ENCODE measurements at regions not wholly inside any gene's neighbourhood (a gene's known extent, or its start where the extent isn't known, plus 50 kb on each side); places are given as distances from the start of the nearest gene placed in this dataset.
"Not testable (repeated sequence)": the region's sequence is repeated elsewhere in the genome, so short reads cannot be mapped to it uniquely, and the experiment has no call there.

- no peak overlapping the region for H3K4me3 Mint-ChIP-seq
- ChIA-PET POLR2A (no interaction called here), CTCF (no interaction called here)
- H3K27ac Mint-ChIP-seq: no peak overlapping the region
- H3K27me3 Mint-ChIP-seq (ENCODE audit: low read depth): peaks cover 27% of the 10 kb centered on the region
- ATAC-seq (no peak), DNase-seq (no peak)
- no peaks in the 10 kb centered on the region for H3K36me3 Mint-ChIP-seq (ENCODE audit: low read depth)
- H3K9me3 Mint-ChIP-seq (ENCODE audit: insufficient read depth): no peaks in the 10 kb centered on the region
- H3K4me1 Mint-ChIP-seq (ENCODE audit: low read depth): no peaks in the 10 kb centered on the region
These were observed 64.7 kb downstream of the KLF15 start for GRCh38 chr3:126292318-126293070.

- Mint-ChIP-seq H3K27me3 (ENCODE audit: low read depth) (peaks cover 29% of the 10 kb centered on the region), H3K36me3 (ENCODE audit: low read depth) (no peaks in the 10 kb centered on the region), H3K9me3 (ENCODE audit: insufficient read depth) (no peaks in the 10 kb centered on the region), H3K4me3 (no peak overlapping the region), H3K4me1 (ENCODE audit: low read depth) (no peaks in the 10 kb centered on the region), H3K27ac (no peak overlapping the region)
- ATAC-seq (no peak), DNase-seq (no peak)
- ChIA-PET CTCF (no interaction called here), POLR2A (no interaction called here)
These were observed 65.7 kb downstream of the KLF15 start for GRCh38 chr3:126291537-126291936.

- ChIA-PET CTCF (no interaction called here), POLR2A (no interaction called here)
- H3K27ac Mint-ChIP-seq: no peak overlapping the region
- no peaks in the 10 kb centered on the region for H3K4me1 Mint-ChIP-seq (ENCODE audit: low read depth)
- no peaks in the 10 kb centered on the region for H3K36me3 Mint-ChIP-seq (ENCODE audit: low read depth)
- no peaks in the 10 kb centered on the region for H3K9me3 Mint-ChIP-seq (ENCODE audit: insufficient read depth)
- DNase-seq (no peak), ATAC-seq (no peak)
- H3K4me3 Mint-ChIP-seq: no peak overlapping the region
- peaks cover 32% of the 10 kb centered on the region for H3K27me3 Mint-ChIP-seq (ENCODE audit: low read depth)
These were observed 66.1 kb downstream of the KLF15 start for GRCh38 chr3:126291061-126291460.

DNA sequence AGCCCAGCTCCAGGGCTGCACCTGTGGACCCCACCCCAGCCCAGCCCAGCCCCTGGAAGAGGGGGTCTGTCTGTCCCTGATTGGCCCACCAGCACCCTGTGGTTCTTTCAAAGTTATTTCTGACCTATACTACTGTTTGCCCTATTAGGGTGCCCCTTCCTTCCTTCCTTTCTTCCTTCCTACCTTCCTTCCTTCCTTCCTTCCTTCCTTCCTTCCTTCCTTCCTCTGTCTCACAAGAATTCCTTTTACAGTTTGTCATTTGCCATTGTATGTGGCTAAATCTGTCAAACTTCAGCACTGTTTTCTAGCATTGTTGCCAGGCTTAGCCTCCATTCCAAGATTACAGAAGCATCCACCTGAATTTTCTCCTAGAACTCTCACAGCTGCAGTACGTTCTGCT lies 66.9 kb downstream of the KLF15 start:
- no peaks in the 10 kb centered on the region for H3K9me3 Mint-ChIP-seq (ENCODE audit: insufficient read depth)
- no peaks in the 10 kb centered on the region for H3K4me1 Mint-ChIP-seq (ENCODE audit: low read depth)
- no peaks in the 10 kb centered on the region for H3K36me3 Mint-ChIP-seq (ENCODE audit: low read depth)
- H3K27ac Mint-ChIP-seq: no peak overlapping the region
- ChIA-PET CTCF (no interaction called here), POLR2A (no interaction called here)
- DNase-seq (no peak), ATAC-seq (no peak)
- no peak overlapping the region for H3K4me3 Mint-ChIP-seq
- peaks cover 32% of the 10 kb centered on the region for H3K27me3 Mint-ChIP-seq (ENCODE audit: low read depth)

DNA sequence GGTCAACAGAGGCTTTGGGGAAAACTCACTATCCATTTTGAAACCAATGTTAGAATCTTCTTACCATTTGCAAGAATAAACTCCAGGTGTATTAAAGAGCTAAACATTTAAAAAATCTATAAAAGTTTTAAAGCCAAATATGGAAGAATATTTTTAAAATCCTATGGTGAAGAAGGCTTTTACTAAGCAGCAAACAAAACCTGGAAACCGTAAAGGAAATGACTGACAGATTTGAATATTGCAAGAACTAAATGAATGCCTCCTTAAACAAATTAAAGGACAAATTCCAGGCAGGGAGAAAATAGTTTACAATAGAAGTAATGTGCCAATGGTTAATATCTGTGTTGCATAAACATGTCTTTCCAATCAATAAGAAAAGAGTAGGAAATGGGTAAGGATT lies 68.1 kb downstream of the KLF15 start:
- Mint-ChIP-seq H3K27ac (no peak overlapping the region), H3K4me1 (ENCODE audit: low read depth) (no peaks in the 10 kb centered on the region), H3K27me3 (ENCODE audit: low read depth) (peaks cover 38% of the 10 kb centered on the region), H3K4me3 (no peak overlapping the region), H3K36me3 (ENCODE audit: low read depth) (no peaks in the 10 kb centered on the region), H3K9me3 (ENCODE audit: insufficient read depth) (no peaks in the 10 kb centered on the region)
- ATAC-seq (no peak), DNase-seq (no peak)
- ChIA-PET POLR2A (no interaction called here), CTCF (no interaction called here)

- Mint-ChIP-seq H3K9me3 (ENCODE audit: insufficient read depth) (no peaks in the 10 kb centered on the region), H3K27ac (no peak overlapping the region), H3K4me1 (ENCODE audit: low read depth) (no peaks in the 10 kb centered on the region), H3K4me3 (no peak overlapping the region), H3K27me3 (ENCODE audit: low read depth) (peaks cover 40% of the 10 kb centered on the region), H3K36me3 (ENCODE audit: low read depth) (no peaks in the 10 kb centered on the region)
- ATAC-seq (no peak), DNase-seq (no peak)
- ChIA-PET CTCF (no interaction called here), POLR2A (no interaction called here)
These were observed 68.9 kb downstream of the KLF15 start for GRCh38 chr3:126288314-126288713.

- no peaks in the 10 kb centered on the region for H3K36me3 Mint-ChIP-seq (ENCODE audit: low read depth)
- no peaks in the 10 kb centered on the region for H3K9me3 Mint-ChIP-seq (ENCODE audit: insufficient read depth)
- no peaks in the 10 kb centered on the region for H3K4me1 Mint-ChIP-seq (ENCODE audit: low read depth)
- ChIA-PET POLR2A (no interaction called here), CTCF (no interaction called here)
- no peak overlapping the region for H3K27ac Mint-ChIP-seq
- DNase-seq (no peak), ATAC-seq (no peak)
- H3K4me3 Mint-ChIP-seq: no peak overlapping the region
- H3K27me3 Mint-ChIP-seq (ENCODE audit: low read depth): peaks cover 40% of the 10 kb centered on the region
These were observed 69.5 kb downstream of the KLF15 start for GRCh38 chr3:126287536-126288241.

DNA sequence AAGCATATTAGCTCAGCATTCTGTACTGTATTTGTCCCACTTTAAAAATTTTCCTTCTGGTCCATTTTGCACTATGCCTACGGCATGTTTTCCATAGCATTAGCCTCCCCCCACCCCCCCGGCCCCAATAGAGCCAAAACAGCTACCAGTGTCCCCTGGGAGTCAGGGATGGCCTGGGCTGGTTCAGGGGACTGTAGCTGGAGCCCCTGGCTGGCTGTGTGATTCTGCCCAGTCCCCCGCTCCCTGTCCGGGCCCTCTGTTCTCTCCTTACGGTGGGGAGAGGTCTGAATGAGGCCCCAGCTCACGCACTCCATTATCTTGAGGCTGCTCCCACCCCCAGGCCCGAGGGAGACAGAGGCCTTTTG lies 70.1 kb downstream of the KLF15 start:
- Mint-ChIP-seq H3K9me3 (ENCODE audit: insufficient read depth) (no peaks in the 10 kb centered on the region), H3K36me3 (ENCODE audit: low read depth) (no peaks in the 10 kb centered on the region), H3K27me3 (ENCODE audit: low read depth) (peaks cover 42% of the 10 kb centered on the region), H3K4me3 (no peak overlapping the region), H3K27ac (no peak overlapping the region), H3K4me1 (ENCODE audit: low read depth) (no peaks in the 10 kb centered on the region)
- ChIA-PET CTCF (no interaction called here), POLR2A (no interaction called here)
- DNase-seq: no peak
- ATAC-seq: no peak

- no peak for DNase-seq
- Mint-ChIP-seq H3K9me3 (ENCODE audit: insufficient read depth) (no peaks in the 10 kb centered on the region), H3K4me1 (ENCODE audit: low read depth) (no peaks in the 10 kb centered on the region), H3K27me3 (ENCODE audit: low read depth) (peaks cover 39% of the 10 kb centered on the region), H3K27ac (no peak overlapping the region), H3K4me3 (no peak overlapping the region), H3K36me3 (ENCODE audit: low read depth) (no peaks in the 10 kb centered on the region)
- CTCF ChIA-PET: no interaction called here
- no peak for ATAC-seq
- POLR2A ChIA-PET: no interaction called here
These were observed 71.8 kb downstream of the KLF15 start for GRCh38 chr3:126285369-126285768.

GRCh38 chr3:126284258-126284904 lies 72.8 kb downstream of the KLF15 start:
- ATAC-seq: no peak
- Mint-ChIP-seq H3K27me3 (ENCODE audit: low read depth) (peaks cover 33% of the 10 kb centered on the region), H3K27ac (no peak overlapping the region)

DNA sequence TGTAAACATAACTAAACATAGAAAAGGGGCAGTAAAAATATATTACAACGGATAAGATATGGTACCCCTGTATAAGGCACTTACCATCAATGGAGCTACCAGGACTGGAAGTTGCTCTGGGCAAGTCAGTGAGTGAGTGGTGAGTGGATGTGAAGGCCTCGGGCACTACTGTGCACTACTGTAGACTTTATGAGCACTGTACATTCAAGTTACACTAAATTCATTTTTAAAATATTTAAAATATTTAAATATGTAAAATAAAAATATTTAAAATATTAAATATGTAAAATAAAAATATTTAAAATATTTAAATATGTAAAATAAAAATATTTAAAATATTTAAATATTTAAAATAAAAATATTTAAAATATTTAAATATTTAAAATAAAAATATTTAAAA lies 73.6 kb downstream of the KLF15 start:
- H3K9me3 Mint-ChIP-seq (ENCODE audit: insufficient read depth); ATAC-seq; H3K4me3 Mint-ChIP-seq; H3K4me1 Mint-ChIP-seq (ENCODE audit: low read depth); POLR2A ChIA-PET; H3K27ac Mint-ChIP-seq; DNase-seq; H3K36me3 Mint-ChIP-seq (ENCODE audit: low read depth); CTCF ChIA-PET: not testable (repeated sequence)
- peaks cover 27% of the 10 kb centered on the region for H3K27me3 Mint-ChIP-seq (ENCODE audit: low read depth)

More at GRCh38 chr3:126284258-126284904, 72.8 kb downstream of the KLF15 start:
- ChIA-PET POLR2A (interaction anchor here (0.6 kb wide), 1 partner anchor 140 kb away, joined by 3 read pairs; no protein-coding TSS in a partner anchor), CTCF (no interaction called here)
- H3K4me1 Mint-ChIP-seq (ENCODE audit: low read depth): no peaks in the 10 kb centered on the region
- H3K36me3 Mint-ChIP-seq (ENCODE audit: low read depth): no peaks in the 10 kb centered on the region
- DNase-seq: no peak
- H3K4me3 Mint-ChIP-seq: no peak overlapping the region
- H3K9me3 Mint-ChIP-seq (ENCODE audit: insufficient read depth): no peaks in the 10 kb centered on the region

- Mint-ChIP-seq H3K27ac (no peak overlapping the region), H3K4me3 (no peak overlapping the region), H3K27me3 (ENCODE audit: low read depth) (peaks cover 12% of the 10 kb centered on the region), H3K9me3 (ENCODE audit: insufficient read depth) (no peaks in the 10 kb centered on the region), H3K36me3 (ENCODE audit: low read depth) (no peaks in the 10 kb centered on the region), H3K4me1 (ENCODE audit: low read depth) (no peaks in the 10 kb centered on the region)
- ATAC-seq (no peak), DNase-seq (no peak)
- POLR2A ChIA-PET: no interaction called here
- CTCF ChIA-PET: no interaction called here
These were observed 77.4 kb downstream of the KLF15 start for GRCh38 chr3:126279853-126280252.
